Suprapubic skin (tissue), 3 donors: ENCODE measurements at regions not wholly inside any gene's neighbourhood (a gene's known extent, or its start where the extent isn't known, plus 50 kb on each side); places are given as distances from the start of the nearest gene placed in this dataset.

Experiments used
- CTCF ChIP-seq, 2 donors: fragments of 200-600 bp in 1 of 2; fragments of 450-650 bp in 1 of 2; sonication (generic) in 1 of 2; IDR thresholded peaks; one replicate each; pipeline ENCODE4 v1.5.1; 2016 to 2019; ENCODE audit warnings: antibody characterized with exemption in 2 of 2, mild to moderate bottlenecking in 1 of 2, moderate library complexity in 1 of 2
- EP300 ChIP-seq: sonication (generic); formaldehyde crosslinking; IDR thresholded peaks from one replicate; pipeline ENCODE4 v1.6.1; 2017; ENCODE audit warnings: antibody characterized with exemption

GRCh38 chr2:77818186-77818585 is 296.0 kb upstream of the LRRTM4 start:
- TF ChIP-seq EP300 (no peak), CTCF (IDR thresholded peaks at IDR 0.05) (no peak)
